NCI-H146 treated with DMSO at 0.1 percent for 48 hours (cell line): ENCODE measurements at regions not wholly inside any gene's neighbourhood (a gene's known extent, or its start where the extent isn't known, plus 50 kb on each side); places are given as distances from the start of the nearest gene placed in this dataset.
"Not testable (repeated sequence)": the region's sequence is repeated elsewhere in the genome, so short reads cannot be mapped to it uniquely, and the experiment has no call there.

Experiments
- DNase-seq: peaks from one replicate; lab custom pipeline; 2025; ENCODE audit not compliant: unreplicated experiment; lab: John Stamatoyannopoulos, UW

DNA sequence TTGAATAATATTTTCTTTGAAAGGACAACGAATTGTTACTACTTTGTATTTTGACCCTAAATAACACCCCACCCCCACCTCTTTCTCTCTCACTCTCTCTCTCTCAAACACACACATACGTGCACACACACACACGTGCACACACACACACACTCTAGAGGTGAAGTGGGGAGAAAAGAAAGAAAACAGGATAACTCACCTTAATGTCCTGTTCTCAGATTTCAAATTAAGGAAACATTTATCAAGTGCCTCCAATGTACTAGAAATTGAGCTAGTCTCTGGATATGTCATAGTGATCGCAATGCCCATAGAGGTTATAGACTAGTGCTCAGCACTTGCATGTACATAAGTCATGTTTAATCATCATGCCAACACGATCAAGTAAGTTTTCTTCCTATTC, 1483.6 kb upstream of the SEL1L start:
- no peak for DNase-seq

DNA sequence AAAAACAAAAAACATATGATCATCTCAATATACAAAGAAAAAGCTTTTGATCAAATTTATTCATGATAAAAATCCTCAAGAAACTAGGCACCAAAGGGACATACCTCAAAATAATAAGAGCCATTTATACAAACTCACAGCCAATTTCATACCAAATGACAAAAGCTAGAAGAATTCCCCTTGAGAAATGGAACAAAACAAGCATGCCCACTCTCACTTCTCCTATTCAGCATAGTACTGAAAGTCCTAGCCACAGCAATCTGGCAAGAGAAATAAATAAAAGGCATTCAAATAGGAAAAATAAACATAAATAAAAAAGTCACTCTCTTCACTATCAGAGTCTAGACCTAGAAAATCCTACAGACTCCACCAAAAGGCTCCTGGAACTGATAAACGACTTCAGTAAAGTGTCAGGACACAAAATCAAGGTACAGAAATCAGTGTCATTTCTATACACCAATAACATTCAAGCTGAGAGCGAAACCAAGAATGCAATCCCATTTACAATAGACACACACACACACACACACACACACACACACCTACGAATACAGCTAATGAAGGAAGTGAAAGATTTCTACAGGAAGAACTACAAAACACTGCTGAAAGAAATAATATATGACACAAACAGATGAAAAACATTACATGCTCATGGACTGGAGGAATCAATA, 1486.2 kb upstream of the SEL1L start:
- no peak for DNase-seq

DNA sequence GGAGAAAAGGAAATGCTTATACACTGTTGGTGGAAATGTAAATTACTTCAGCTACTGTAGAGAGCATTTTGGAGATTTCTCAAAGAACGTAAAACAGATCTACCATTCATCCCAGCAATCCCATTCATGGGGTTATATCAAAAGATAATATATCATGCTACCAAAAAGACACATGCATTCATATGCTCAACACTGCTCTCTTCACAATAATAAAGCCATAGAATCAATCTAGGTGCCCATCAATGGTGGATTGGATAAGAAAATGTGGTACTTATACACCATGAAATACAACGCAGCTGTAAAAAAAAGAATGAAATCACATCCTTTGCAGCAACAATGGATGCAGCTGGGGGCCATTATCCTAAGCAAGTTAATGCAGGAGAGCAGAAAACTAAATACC, 1487.7 kb upstream of the SEL1L start:
- no peak for DNase-seq

DNA sequence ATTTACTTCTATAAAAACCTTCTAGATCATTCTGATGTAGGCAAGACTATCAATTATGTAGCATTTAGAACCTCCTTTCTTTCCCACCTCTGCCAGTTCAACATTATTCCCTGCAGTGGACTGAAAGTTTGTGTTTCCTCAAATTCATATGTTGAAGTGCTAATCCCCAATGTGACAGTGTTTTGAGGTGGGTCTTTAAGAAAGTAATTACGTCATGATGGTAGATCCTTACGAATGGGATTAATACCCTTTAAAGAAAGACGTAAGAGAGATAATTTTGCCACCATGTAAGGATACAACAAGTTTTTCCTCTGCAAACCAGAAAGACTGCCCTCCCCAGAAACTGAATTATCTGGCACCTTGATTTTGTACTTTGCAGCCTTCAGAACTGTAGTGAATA, 1489.7 kb upstream of the SEL1L start:
- no peak for DNase-seq

DNA sequence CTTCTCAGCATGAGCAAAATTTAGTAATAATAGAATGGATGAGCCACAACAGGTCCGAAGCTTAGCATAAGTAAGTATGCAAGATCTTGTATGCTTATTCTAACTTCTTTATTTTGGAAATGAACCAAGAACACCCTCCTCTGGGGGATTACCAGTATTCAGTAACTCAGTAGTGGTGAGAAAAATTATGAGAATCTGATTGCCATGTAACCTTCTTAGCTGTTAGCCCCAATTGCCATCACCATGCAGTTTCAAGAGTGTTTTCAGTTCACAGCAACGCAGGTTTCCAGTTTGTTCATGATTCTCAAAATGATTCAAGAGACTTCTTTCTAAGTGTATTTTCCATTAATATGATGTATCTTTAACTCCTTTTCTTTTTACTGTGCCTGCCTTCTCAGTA, 1507.6 kb upstream of the SEL1L start:
- no peak for DNase-seq

DNA sequence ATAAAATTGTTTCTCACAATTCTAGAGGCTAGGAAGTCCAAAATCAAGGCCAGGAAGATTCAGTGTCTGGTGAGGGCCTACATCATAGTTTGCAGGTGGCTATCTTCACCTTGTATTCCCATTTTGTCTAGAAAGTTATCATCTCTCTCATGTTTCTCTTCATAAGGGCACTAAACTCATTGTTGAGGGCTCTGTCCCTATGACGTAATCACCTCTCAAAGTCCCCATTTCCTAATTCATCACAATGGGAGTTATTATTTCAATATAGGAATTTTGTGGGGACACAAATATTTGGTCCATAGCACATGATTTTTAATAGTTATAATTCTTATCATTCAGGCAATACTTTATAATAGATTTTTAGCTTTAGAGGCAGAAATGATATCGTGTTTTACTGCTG, 1509.2 kb upstream of the SEL1L start:
- no peak for DNase-seq

DNA sequence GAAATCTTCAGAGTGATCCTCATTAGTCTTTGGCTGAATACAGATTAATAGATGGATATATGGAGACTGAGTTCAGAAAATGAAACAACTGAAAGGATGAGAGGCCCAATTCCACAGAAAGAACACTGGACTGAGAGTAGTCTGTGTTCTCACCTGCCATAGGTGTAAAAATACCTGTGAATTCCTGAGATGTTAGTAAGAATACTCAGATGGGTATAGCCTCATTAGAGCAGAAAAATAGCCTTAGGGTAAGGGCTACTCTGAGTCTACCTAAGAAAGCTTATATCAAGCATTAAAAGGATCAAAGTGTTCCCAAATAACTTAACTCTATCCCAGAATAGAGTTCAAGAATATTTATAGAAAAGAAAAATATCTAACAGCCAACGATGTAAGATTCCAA, 1510.3 kb upstream of the SEL1L start:
- DNase-seq = no peak

DNA sequence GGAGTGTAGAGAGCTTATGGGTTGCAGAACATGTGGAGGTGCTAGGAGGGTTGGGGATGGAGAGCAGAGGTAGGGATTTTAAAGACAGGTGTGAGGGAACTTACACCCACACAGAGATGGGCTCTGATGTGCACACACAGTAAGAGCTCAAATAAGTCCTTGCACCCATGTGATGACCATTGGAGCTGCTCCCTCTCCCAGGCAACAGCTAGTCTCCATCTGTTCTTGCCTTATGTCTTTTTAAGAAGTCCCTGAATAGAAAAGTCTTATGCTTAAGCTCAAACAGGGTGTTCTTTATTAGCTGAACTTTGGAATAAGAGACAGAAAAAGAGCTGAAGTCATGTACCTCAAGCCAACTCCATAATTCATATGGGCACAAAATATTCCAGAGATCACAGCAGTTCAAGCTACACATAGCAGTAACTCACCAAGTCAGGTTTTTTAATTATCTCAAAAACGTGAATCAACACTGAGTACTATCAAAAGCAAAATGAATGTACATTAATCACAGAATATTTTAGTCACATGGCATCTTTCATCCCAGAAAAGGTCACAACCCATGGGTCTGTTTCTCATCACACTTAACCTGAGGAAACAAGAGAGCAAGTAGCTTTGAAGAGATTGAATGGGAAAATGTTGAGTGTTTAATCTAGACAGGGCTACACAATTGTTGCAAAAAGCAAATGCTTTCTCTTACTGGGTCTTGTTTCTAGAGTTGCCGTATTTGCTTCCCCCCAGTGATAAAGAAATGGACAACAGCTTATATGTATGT, 1513.6 kb upstream of the SEL1L start:
- no peak for DNase-seq

DNA sequence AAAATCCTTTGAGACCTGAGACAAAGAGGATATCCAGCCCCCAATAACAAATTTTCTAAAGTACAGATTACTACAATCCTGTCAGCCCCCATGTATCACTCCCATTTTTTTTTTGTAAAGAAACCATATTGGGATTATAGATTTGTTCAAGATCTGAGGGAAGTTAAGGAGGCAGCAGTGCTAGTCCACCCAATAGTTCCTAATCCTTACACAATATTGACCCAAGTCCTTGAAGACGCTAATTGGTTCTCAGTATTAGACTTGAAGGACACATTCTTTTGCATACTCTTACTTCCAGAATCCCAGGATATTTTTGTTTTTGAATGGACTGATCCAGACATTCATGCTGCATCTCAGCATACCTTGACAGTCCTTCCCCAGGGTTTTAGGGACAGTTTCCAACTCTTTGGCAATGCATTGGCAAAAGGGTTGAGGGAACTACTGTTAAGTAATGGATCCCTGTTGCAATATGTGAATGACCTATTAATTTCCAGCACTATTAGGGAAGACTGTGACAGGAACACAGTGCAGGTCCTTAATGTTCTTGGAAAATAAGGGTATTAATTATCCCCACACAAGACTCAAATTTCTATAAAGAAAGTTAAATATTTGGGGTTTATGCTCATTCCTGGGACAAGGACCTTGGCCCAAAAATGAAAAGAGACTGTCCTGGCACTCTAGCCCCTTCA, 1519.5 kb upstream of the SEL1L start:
- DNase-seq = no peak

DNA sequence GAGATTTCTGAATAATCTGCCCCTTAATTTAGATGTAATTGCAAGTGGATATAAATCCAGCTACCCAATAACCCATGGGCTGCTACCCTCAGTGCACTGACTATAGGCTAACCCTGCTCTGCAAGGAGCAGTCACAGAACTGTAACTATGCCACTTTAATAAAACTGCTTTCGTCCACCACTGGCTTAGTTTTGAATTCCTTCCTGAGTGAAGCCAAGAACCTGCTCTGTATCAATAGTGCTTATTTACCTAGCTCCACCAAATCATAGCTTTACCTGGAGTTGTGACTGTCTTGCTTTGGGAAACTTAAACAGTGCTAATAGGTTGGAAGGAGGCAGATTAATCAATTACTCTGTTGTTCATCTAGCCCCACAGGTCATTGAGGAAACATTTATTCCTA, 1524.4 kb upstream of the SEL1L start:
- DNase-seq = no peak

DNA sequence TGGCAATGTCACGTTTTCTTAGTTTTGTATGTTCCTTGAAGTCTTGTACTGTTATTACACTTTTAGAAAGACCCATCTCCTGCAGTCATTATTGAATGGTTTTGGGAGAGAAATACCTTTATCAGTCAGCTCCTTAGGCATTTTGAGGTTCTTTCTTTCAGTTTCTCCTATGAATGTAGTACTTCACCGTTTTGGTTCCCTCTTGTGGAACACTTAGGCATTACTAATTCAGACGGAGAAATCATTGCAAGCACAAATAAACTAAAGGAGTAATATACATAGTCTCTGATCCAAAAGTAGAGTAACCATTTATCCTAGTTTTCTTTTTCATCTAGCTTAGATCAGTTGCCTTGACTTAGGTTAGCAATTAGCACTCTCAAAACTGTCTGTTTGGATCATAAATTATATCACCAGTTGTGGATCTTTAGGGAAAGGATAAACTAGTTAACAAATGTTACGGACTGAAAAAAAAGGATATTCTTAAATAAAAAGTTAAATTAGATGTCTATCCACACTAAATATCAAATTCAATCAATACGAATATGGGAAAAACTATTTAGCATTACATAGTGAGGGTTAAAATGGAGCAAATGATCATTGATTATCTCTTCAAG, 1538.3 kb upstream of the SEL1L start:
- DNase-seq = peak; percentile 22

DNA sequence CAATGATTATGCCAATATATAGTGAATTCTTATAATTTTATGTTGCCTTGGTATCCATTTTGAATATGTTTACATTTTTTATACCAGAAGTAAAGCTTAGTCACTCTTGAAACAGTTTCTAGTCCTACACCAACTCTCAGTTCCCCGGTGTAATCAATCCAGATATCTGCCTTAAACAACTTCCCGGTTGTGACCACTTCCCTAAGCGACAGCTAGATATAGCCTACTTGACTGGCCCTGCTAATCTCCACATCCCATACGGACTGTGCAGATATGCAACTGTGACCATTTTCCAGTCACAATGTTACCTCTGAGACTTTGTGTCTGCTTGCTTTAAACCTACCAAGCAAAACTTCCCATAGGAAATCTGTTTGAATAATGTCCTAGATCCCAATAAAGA, 1551.5 kb upstream of the SEL1L start:
- DNase-seq = no peak

DNA sequence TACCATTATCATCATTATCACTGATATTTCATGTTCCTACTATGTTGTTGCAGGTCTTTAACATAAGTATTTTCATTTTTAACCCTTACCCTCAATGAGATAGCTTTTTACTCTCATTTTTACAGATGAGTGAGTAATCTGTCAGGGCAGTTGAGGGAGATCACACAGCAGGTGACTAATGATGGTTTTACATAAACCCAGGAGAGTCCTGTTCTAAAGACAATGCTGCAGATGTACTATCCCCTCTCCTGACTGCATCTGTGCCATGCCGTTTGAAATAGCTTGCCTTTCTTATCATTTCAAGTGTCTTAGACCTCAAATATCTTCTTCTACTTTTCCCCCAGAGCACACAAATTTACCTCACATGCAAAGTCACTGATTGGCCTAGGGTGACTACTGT, 1552.1 kb upstream of the SEL1L start:
- no peak for DNase-seq

DNA sequence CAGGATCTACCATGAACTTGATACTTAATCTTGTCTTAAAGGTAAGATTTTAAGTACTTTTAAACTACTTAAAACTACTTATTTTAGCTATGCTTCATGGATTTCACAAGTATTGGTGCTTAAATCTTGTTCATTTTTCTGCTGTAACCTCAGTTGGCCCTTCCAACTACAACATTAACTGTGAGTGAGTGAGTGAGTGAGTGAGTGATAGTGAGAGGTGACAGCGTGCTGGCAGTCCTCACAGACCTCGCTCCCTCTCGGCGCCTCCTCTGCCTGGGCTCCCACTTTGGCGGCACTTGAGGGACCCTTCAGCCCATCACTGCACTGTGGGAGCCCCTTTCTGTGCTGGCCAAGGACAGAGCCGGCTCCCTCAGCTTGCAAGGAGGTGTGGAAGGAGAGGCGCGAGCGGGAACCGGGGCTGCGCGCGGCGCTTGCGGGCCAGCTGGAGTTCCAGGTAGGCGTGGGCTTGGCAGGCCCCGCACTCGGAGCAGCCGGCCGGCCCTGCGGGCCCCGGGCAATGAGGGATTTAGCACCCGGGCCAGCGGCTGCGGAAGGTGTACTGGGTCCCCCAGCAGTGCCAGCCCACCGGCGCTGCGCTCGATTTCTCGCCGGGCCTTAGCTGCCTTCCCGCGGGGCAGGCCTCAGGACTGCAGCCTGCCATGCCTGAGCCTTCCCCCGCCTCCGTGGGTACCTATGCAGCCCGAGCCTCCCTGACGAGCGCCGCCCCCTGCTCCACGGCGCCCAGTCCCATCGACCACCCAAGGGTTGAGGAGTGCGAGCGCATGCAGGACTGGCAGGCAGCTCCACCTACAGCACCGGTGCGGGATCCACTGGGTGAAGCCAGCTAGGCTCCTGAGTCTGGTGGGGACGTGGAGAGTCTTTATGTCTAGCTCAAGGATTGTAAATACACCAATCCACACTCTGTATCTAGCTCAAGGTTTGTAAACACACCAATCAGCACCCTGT, 1558.6 kb upstream of the SEL1L start:
- not testable (repeated sequence) for DNase-seq

DNA sequence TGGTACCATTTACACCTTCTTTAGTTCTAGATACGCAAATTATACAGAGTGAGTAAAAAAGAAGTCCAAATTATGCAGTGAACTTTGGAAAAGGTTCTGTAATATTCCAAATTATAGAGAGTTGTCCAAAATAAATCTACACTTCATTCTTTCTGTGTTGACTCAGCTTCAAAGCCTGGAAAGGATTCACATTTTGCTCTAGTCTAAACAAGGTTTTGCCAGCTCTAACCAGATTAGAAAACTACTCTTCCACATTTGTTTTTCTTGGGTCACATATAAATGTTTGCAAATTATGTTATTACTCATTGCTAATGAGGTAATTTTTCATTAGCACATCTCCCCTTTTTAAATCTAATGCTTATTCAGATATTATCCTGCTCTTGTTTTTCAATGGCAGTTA, 1562.4 kb upstream of the SEL1L start:
- DNase-seq = no peak

DNA sequence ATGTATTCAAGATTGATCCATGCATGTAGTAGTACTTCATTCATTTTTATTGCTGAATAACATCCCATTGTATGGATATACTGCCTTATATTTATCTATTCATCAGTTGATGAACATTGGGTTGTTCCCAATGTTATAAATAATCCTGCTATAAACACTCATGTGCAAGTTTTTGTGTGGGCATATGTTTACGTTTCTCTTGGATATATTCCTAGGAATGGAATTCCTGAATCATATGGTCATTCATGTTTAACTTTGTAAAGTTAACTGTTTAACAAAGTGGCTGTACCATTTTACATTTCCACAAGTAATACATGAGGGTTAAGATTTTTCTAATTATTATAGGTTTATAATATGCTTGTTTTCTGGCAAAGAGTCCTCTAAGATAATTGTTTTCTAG, 1568.2 kb upstream of the SEL1L start:
- DNase-seq = no peak

DNA sequence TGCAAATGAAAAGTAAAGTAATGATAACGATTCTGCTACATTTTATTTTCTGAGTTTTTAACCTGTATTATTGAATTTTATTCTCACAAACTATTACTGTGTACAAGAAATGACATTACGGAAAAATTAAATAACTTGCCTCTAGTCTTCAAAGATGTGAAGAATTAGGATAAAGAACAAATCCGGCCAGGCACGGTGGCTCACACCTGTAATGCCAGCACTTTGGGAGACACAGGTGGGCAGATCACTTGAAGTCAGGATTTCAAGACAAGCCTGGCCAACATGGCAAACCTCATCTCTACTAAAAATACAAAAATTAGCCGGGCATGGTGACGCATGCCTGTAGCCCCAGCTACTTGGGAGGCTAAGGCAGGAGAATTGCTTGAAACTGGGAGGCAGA, 1584.4 kb upstream of the SEL1L start:
- DNase-seq = no peak

DNA sequence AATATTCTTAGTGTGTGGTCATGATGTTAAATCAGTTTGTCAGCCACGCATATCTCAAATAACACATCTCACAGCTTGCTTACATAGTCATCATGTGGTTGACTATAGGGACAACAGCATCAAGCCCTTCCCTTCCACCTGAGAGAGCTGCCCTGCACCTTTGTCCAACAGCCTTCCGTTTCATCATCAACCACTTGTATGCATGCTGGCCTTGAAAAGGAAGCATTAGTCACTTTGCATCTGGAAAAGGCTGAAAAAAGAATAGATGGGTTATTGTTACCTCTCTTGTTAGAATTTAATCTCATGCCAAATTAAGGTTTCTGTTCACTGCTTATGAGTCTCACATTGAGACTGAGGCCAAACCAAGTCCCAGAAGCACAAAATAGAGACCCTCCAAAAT, 1586.5 kb upstream of the SEL1L start:
- no peak for DNase-seq

DNA sequence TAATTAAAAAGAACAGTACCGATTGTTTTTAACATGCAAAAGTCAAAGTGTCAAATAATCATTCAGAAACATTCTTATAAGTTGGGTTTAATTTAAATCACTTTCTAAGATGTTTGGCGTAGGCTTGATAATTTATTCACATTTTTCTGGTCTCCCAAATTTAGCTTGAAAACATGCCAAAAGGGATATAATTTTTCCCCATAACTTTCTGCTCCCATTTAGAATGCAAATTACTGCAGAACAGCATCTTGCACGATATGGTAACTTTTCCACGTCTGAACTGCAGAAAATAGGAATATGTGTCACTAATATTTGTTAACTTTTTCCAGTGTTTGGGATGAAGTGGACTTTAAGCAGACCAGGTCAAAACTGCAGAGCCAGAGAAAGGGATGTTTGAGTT, 1592.4 kb upstream of the SEL1L start:
- DNase-seq = no peak

DNA sequence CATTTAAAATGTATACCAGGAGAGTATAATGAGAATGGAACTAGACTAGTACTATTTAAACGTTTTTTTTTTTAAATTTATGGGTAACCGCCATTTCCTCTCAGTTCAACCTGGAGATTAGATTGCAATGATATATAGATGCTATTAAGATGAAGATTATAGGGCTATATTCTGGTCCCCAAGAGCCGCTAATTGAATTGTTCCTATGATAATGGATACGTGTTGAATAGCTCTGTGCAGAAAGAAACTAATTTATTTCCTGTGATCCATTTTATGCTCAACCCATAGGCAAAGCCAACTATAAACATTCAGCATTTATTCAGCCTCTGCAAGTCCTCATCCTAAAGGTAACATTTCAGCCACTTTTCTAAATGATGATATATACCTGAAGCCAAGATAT, 1595.1 kb upstream of the SEL1L start:
- no peak for DNase-seq

DNA sequence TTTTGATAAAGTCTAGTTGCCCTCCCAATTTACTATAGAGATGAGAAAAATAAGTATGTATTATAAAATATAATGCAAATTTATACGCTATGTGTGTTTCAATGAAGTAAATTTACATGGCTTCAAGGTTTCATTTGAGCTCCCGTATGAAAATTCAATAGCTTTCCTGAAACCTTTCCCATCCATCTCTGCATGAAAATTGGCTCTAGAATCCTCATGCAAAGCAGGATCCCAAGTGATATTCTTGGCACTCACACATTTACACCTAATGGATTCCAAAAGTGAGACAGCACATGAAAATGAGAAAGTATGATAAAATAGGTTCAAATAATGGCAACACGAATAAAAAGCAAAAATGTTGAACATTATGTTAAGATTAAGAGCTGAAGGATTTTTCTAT, 1595.8 kb upstream of the SEL1L start:
- no peak for DNase-seq
